ENCODE measurements at regions not wholly inside any gene's neighbourhood (a gene's known extent, or its start where the extent isn't known, plus 50 kb on each side); places are given as distances from the start of the nearest gene placed in this dataset.

DNA sequence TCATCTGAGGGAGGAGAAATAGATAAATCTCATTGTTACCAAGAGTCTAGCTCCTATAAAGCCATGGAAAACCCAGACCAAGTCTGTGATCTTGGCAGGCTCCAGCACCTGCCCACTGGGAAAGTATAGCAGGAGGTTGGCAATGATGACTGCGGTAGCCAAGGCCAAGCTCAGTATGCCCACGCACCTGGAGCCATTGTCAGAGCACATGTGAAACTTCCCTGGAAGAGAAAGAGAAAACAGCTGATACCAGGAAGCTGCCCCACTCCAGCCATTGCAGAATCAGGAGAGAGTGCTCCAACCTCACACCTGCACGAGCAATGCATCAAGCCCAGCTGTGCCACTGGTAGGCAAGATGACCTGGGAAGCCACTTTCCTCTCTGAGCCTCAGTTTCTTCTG lies 62.2 kb upstream of the HEPHL1 start:
- FAIRE-seq (no peak), DNase-seq (ENCODE audit: extremely low spot score, insufficient read length, low read depth) (no peak)

GRCh38 chr11:93959663-93960062 lies 61.5 kb upstream of the HEPHL1 start:
- DNase-seq (ENCODE audit: extremely low spot score, insufficient read length, low read depth) (no peak), FAIRE-seq (no peak)

- DNase-seq (ENCODE audit: extremely low spot score, insufficient read length, low read depth) (no peak), FAIRE-seq (no peak)
These were observed 58.1 kb upstream of the HEPHL1 start for GRCh38 chr11:93963072-93963471.

DNA sequence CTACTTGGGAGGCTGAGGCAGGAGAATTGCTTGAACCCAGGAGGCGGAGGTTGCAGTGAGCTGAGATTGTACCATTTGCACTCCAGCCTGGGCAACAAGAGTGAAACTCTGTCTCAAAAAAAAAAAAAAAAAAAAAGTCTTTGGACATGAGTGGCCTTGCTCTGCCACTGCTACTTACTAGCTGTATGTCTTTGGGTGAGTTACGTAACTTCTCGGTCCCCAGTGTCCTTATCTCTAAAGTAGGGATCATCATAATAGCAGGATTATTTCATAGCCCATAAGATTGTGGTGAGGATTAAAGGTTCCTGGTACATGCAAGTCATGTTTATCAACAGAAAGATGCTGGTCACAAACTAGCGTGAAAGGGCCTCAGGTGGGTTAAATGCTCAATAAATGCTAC lies 53.9 kb upstream of the HEPHL1 start:
- FAIRE-seq, result no peak
- DNase-seq (ENCODE audit: extremely low spot score, insufficient read length, low read depth), result no peak

- FAIRE-seq (no peak), DNase-seq (ENCODE audit: extremely low spot score, insufficient read length, low read depth) (no peak)
These were observed 53.2 kb upstream of the HEPHL1 start for GRCh38 chr11:93967944-93968343.

GRCh38 chr11:93969925-93970922 lies 50.9 kb upstream of the HEPHL1 start:
- DNase-seq (ENCODE audit: extremely low spot score, insufficient read length, low read depth), result no peak
- FAIRE-seq, result no peak
